H1 (cell line): ENCODE measurements at regions not wholly inside any gene's neighbourhood (a gene's known extent, or its start where the extent isn't known, plus 50 kb on each side); places are given as distances from the start of the nearest gene placed in this dataset.

Source experiments
- HDAC6 ChIP-seq: IDR thresholded peaks from one replicate; pipeline ENCODE4 v1.7.1; 2012; ENCODE audit warnings: low read depth, mild to moderate bottlenecking, inconsistent platforms, low read length, moderate library complexity
- TF ChIP-seq, protein P1 (sequence below): IDR thresholded peaks from 2 replicates; pipeline ENCODE4 v1.6.1; 2012; ENCODE audit warnings: low read length, inconsistent platforms

- TF ChIP-seq HDAC6 = no peak
- TF ChIP-seq, protein P1, sequence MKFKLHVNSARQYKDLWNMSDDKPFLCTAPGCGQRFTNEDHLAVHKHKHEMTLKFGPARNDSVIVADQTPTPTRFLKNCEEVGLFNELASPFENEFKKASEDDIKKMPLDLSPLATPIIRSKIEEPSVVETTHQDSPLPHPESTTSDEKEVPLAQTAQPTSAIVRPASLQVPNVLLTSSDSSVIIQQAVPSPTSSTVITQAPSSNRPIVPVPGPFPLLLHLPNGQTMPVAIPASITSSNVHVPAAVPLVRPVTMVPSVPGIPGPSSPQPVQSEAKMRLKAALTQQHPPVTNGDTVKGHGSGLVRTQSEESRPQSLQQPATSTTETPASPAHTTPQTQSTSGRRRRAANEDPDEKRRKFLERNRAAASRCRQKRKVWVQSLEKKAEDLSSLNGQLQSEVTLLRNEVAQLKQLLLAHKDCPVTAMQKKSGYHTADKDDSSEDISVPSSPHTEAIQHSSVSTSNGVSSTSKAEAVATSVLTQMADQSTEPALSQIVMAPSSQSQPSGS = no peak
Observed at GRCh38 chr4:178809921-178810320, 1367.7 kb upstream of the AGA start (continued).
